ENCODE measurements at regions not wholly inside any gene's neighbourhood (a gene's known extent, or its start where the extent isn't known, plus 50 kb on each side); places are given as distances from the start of the nearest gene placed in this dataset.

DNA sequence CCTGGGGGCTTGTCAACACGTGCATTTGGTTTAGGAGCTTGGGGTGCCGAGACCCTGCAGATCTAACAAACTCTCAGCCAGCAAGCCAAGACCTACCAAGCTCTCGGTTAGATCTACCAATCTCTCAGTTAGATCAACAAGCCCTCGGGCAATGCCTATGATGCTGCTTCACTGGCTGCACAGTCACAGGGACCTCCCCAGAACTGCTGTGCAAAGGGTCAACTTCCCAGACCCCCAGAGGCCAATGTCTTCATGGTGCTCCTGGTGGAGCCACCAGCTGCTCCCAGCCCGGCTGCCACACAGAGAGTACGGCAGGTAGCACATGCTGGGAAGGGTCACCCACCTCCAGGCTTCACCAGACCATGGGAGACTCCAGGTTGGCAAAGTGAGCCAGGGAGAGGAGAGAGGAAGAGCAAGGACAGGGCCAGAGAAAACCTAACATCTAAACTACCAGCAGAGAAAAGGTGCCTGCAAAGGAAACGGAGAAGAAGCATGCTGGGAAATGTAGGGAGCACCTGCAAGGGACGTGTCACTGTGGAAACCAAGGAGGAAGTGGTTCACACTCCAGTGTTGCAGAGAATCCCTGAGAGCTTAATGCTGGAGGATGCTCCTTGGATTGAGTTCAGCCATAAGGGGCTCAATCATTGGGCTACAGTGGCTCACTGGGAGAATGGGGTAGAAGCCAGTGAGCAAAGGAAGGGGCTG, 51.5 kb upstream of the GDF10 start:
- H3K4me1 ChIP-seq (ENCODE audit: low read length) = no peaks in the 10 kb centered on the region
- H3K9ac ChIP-seq (ENCODE audit: low read length) = no peak overlapping the region
- H3K9me2 ChIP-seq (replicated peaks; ENCODE audit: insufficient read depth, low read length) = no peaks in the 10 kb centered on the region
- H3K4me2 ChIP-seq (ENCODE audit: low read depth, low read length) = no peak overlapping the region
- no peaks in the 10 kb centered on the region for H3K9me3 ChIP-seq (replicated peaks; ENCODE audit: insufficient read depth, low read length)
- TF ChIP-seq EZH2 (optimal IDR thresholded peaks at IDR 0.05; ENCODE audit: low read depth, low read length) = no peak
- TF ChIP-seq, protein P1, sequence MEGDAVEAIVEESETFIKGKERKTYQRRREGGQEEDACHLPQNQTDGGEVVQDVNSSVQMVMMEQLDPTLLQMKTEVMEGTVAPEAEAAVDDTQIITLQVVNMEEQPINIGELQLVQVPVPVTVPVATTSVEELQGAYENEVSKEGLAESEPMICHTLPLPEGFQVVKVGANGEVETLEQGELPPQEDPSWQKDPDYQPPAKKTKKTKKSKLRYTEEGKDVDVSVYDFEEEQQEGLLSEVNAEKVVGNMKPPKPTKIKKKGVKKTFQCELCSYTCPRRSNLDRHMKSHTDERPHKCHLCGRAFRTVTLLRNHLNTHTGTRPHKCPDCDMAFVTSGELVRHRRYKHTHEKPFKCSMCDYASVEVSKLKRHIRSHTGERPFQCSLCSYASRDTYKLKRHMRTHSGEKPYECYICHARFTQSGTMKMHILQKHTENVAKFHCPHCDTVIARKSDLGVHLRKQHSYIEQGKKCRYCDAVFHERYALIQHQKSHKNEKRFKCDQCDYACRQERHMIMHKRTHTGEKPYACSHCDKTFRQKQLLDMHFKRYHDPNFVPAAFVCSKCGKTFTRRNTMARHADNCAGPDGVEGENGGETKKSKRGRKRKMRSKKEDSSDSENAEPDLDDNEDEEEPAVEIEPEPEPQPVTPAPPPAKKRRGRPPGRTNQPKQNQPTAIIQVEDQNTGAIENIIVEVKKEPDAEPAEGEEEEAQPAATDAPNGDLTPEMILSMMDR (IDR thresholded peaks at IDR 0.05; ENCODE audit: low read length) = no peak
- TF ChIP-seq EZH2phosphoT487 (IDR thresholded peaks at IDR 0.05; ENCODE audit: low read length) = no peak
- H3K79me2 ChIP-seq (ENCODE audit: low read length) = no peaks in the 10 kb centered on the region
- H3K36me3 ChIP-seq (replicated peaks; ENCODE audit: insufficient read depth, low read length) = no peaks in the 10 kb centered on the region
- no peak for DNase-seq
- no peaks in the 10 kb centered on the region for H3F3A ChIP-seq (ENCODE audit: insufficient read depth, low read length)
- H4K20me1 ChIP-seq (ENCODE audit: insufficient read depth, low read length) = no peaks in the 10 kb centered on the region
- H3K27me3 ChIP-seq (replicated peaks; ENCODE audit: insufficient read depth, low read length) = no peaks in the 10 kb centered on the region
- H2AFZ ChIP-seq (ENCODE audit: low read length) = no peak overlapping the region
- H3K4me3 ChIP-seq (ENCODE audit: low read length) = no peak overlapping the region
- H3K27ac ChIP-seq (ENCODE audit: low read length) = no peak overlapping the region

GRCh38 chr10:47249881-47250280, 50.1 kb upstream of the GDF10 start:
- TF ChIP-seq EZH2 (optimal IDR thresholded peaks at IDR 0.05; ENCODE audit: low read depth, low read length) (no peak), EZH2phosphoT487 (IDR thresholded peaks at IDR 0.05; ENCODE audit: low read length) (no peak)
- TF ChIP-seq, protein P1 (IDR thresholded peaks at IDR 0.05; ENCODE audit: low read length) = no peak
- Histone ChIP-seq H3K9me2 (replicated peaks; ENCODE audit: insufficient read depth, low read length) (no peaks in the 10 kb centered on the region), H3K4me3 (ENCODE audit: low read length) (no peak overlapping the region), H3K36me3 (replicated peaks; ENCODE audit: insufficient read depth, low read length) (no peaks in the 10 kb centered on the region), H3K4me2 (ENCODE audit: low read depth, low read length) (no peak overlapping the region), H3K9ac (ENCODE audit: low read length) (no peak overlapping the region), H2AFZ (ENCODE audit: low read length) (no peak overlapping the region), H3K9me3 (replicated peaks; ENCODE audit: insufficient read depth, low read length) (no peaks in the 10 kb centered on the region), H3K4me1 (ENCODE audit: low read length) (no peaks in the 10 kb centered on the region), H3K27me3 (replicated peaks; ENCODE audit: insufficient read depth, low read length) (no peaks in the 10 kb centered on the region), H3K79me2 (ENCODE audit: low read length) (no peaks in the 10 kb centered on the region), H3K27ac (ENCODE audit: low read length) (no peak overlapping the region), H3F3A (ENCODE audit: insufficient read depth, low read length) (no peaks in the 10 kb centered on the region), H4K20me1 (ENCODE audit: insufficient read depth, low read length) (no peaks in the 10 kb centered on the region)
- DNase-seq = no peak
